Ovary (tissue), 3 donors: ENCODE measurements at regions not wholly inside any gene's neighbourhood (a gene's known extent, or its start where the extent isn't known, plus 50 kb on each side); places are given as distances from the start of the nearest gene placed in this dataset.

Experiments
- EP300 ChIP-seq: sonication (generic); formaldehyde crosslinking; IDR thresholded peaks from one replicate; pipeline ENCODE4 v1.6.1; 2017; ENCODE audit warnings: antibody characterized with exemption
- POLR2A ChIP-seq: fragments of 450-650 bp; IDR thresholded peaks from one replicate; pipeline ENCODE4 v1.6.1; 2017; ENCODE audit warnings: antibody characterized with exemption, mild to moderate bottlenecking, moderate library complexity
- TF ChIP-seq, protein P1 (sequence below), 3 donors: fragments of 450-650 bp in 2 of 3; fragments of 200-600 bp in 1 of 3; IDR thresholded peaks; one replicate each; pipeline versions ENCODE4 v1.5.1 to v1.8.0; 2016 to 2022; ENCODE audit warnings: antibody characterized with exemption in 3 of 3, mild to moderate bottlenecking in 1 of 3
- donor health status: DM: no; HTN: no; CAD: no.

DNA sequence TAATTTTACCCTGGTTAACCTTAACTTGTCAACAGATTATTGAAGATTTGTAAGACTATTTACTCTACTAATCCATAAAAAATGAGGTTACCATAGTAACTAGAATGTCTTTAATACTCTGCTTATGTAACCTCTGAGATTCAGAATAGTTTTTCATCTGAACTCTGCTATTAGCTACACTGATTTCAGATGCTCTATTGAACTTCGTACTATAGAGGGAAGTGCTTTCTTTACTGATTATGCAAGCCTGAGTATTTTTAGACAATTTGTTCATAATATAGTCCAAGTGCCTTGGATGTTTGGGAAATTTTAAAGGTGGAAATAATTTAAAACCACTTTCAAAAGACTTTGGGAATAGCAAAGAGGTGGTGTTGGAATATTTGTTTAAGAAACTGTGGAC lies 107.9 kb upstream of the GBE1 start:
- TF ChIP-seq, protein P1, sequence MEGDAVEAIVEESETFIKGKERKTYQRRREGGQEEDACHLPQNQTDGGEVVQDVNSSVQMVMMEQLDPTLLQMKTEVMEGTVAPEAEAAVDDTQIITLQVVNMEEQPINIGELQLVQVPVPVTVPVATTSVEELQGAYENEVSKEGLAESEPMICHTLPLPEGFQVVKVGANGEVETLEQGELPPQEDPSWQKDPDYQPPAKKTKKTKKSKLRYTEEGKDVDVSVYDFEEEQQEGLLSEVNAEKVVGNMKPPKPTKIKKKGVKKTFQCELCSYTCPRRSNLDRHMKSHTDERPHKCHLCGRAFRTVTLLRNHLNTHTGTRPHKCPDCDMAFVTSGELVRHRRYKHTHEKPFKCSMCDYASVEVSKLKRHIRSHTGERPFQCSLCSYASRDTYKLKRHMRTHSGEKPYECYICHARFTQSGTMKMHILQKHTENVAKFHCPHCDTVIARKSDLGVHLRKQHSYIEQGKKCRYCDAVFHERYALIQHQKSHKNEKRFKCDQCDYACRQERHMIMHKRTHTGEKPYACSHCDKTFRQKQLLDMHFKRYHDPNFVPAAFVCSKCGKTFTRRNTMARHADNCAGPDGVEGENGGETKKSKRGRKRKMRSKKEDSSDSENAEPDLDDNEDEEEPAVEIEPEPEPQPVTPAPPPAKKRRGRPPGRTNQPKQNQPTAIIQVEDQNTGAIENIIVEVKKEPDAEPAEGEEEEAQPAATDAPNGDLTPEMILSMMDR (IDR thresholded peaks at IDR 0.05): no peak
- TF ChIP-seq EP300: no peak
- TF ChIP-seq POLR2A: no peak
